AG04449 (cell line): ENCODE measurements at regions not wholly inside any gene's neighbourhood (a gene's known extent, or its start where the extent isn't known, plus 50 kb on each side); places are given as distances from the start of the nearest gene placed in this dataset.

ENCODE experiments used
- CTCF ChIA-PET: fragments of 350-600 bp; formaldehyde crosslinking; extraction: SDS; loops from one replicate; lab custom pipeline; 2021; ENCODE audit warnings: antibody characterized with exemption; lab: Yijun Ruan, JAX
- POLR2A ChIA-PET: fragments of 400-600, 350-600 bp; formaldehyde crosslinking; extraction: SDS; loops from one replicate; lab custom pipeline; 2020; ENCODE audit warnings: antibody characterized with exemption, inconsistent platforms; lab: Yijun Ruan, JAX
- DNase-seq: peaks from one replicate; pipeline ENCODE4 v3.0.0-alpha.2; 2010; ENCODE audit warnings: low read depth, low spot score
- H3K4me3 ChIP-seq: 2 replicates; pipeline ENCODE4 v1.5.1; 2011; ENCODE audit warnings: low read depth, mild to moderate bottlenecking, control low read depth, low read length
- CTCF ChIP-seq: IDR thresholded peaks from one replicate; pipeline ENCODE4 v1.5.1; 2011; ENCODE audit warnings: mild to moderate bottlenecking, moderate library complexity, low read length, control low read depth, inconsistent platforms; ENCODE audit not compliant: insufficient read depth; ENCODE audit errors: missing control alignments

GRCh38 chr13:70623239-70623638, 515.0 kb upstream of the KLHL1 start:
- ChIA-PET POLR2A (no interaction called here), CTCF (no interaction called here)
- no peak for TF ChIP-seq CTCF
- H3K4me3 ChIP-seq, result no peak overlapping the region
- DNase-seq, result no peak

DNA sequence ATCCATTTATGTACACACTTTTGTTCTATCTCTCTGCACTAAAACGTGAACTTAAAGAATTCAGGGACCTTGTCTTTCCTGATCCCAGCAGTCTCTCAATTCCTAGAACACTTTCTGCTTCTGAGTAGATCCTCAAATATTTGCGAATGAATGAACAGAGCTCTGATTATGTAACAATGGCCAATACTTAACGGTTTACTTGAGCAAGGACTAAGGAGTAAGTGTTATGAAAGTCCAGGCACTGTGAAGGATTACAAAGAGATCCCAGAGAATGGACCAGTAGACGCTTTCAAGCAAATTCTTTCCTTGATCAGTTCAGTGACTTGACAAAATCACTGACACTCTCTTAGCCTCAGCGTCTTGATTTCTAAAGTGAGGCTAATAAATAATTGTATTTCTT, 514.5 kb upstream of the KLHL1 start:
- ChIA-PET CTCF (no interaction called here), POLR2A (no interaction called here)
- H3K4me3 ChIP-seq, result no peak overlapping the region
- no peak for TF ChIP-seq CTCF
- DNase-seq, result no peak

DNA sequence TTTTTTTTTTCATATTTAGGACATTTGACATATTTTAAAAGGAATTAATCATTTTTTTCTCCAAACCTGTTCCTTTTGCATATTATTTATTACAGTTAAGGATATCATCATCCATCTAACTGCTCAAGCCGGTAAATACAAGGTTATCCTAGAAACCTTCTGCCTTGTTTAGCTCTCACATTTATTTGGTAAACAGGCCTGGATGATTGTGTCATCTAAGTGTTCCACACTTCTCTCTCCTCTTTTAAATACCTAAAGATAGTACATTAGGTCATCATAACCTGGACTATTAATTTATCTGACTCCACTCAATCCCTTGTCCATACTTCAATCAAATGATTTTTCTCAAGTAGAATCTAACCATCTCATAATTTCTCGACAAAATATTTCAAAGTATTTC, 511.7 kb upstream of the KLHL1 start:
- CTCF ChIA-PET, result no interaction called here
- POLR2A ChIA-PET, result no interaction called here
- no peak for TF ChIP-seq CTCF
- no peak overlapping the region for H3K4me3 ChIP-seq
- no peak for DNase-seq

DNA sequence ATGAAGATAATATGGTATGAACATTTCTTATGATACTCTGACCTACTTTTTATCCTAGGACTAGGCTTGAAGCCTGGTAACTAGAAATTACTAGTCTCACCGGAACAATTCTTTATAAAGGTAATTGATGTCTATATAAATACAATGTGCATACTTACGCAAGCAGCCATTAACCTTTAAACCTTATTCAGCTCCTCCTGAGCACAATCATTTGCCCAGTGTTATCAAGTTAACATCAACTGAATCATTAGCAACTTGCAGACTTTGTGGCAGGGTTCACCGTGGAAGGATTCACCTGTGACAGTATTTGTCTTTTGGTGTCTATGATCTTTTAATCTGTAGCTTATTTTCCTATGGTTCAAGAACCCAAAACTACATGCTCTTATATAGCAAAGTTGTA, 508.6 kb upstream of the KLHL1 start:
- DNase-seq, result no peak
- ChIA-PET CTCF (no interaction called here), POLR2A (no interaction called here)
- H3K4me3 ChIP-seq, result no peak overlapping the region
- TF ChIP-seq CTCF, result no peak

- CTCF ChIA-PET, result no interaction called here
- no peak overlapping the region for H3K4me3 ChIP-seq
- no peak for TF ChIP-seq CTCF
- no peak for DNase-seq
- POLR2A ChIA-PET, result no interaction called here
Measured at GRCh38 chr13:70613295-70613694, 505.0 kb upstream of the KLHL1 start.

- H3K4me3 ChIP-seq, result no peak overlapping the region
- no peak for TF ChIP-seq CTCF
- ChIA-PET POLR2A (no interaction called here), CTCF (no interaction called here)
- DNase-seq, result no peak
Measured at GRCh38 chr13:70612881-70613280, 504.6 kb upstream of the KLHL1 start.
